Transverse colon (tissue), 4 donors: ENCODE measurements at regions not wholly inside any gene's neighbourhood (a gene's known extent, or its start where the extent isn't known, plus 50 kb on each side); places are given as distances from the start of the nearest gene placed in this dataset.

Experiments used
- CTCF ChIP-seq, 5 experiments: fragments of 200-600 bp in 3 of 5; fragments of 450-650 bp in 2 of 5; sonication (generic) in 3 of 5; IDR thresholded peaks; 1 replicate in 2 of 5; 2 replicates in 3 of 5; pipeline ENCODE4 v1.5.1; 2016 to 2017; ENCODE audit warnings: antibody characterized with exemption in 5 of 5, inconsistent platforms in 3 of 5, mild to moderate bottlenecking in 2 of 5, moderate library complexity in 1 of 5
- POLR2AphosphoS5 ChIP-seq, 3 donors: sonication (generic); formaldehyde crosslinking; IDR thresholded peaks; one replicate each; pipeline ENCODE4 v1.6.1; 2016; ENCODE audit warnings: antibody characterized with exemption in 3 of 3

- no peak for TF ChIP-seq POLR2AphosphoS5 (IDR thresholded peaks at IDR 0.05)
- TF ChIP-seq CTCF (IDR thresholded peaks at IDR 0.05), result no peak
These were observed 199.5 kb upstream of the PPP2R2D start for GRCh38 chr10:131701131-131701947.
